ENCODE measurements at regions not wholly inside any gene's neighbourhood (a gene's known extent, or its start where the extent isn't known, plus 50 kb on each side); places are given as distances from the start of the nearest gene placed in this dataset.

- H3K9ac ChIP-seq (ENCODE audit: low read length), result no peak overlapping the region
- H3K4me1 ChIP-seq (ENCODE audit: insufficient read depth, low read length, severe bottlenecking), result no peaks in the 10 kb centered on the region
- no peaks in the 10 kb centered on the region for H3K9me3 ChIP-seq (ENCODE audit: low read length)
- no peaks in the 10 kb centered on the region for H3F3A ChIP-seq (ENCODE audit: insufficient read depth, low read length)
- H3K27ac ChIP-seq (ENCODE audit: low read depth, low read length, poor library complexity, severe bottlenecking), result no peak overlapping the region
- H3K27me3 ChIP-seq (ENCODE audit: insufficient read depth, low read length), result no peaks in the 10 kb centered on the region
- TF ChIP-seq, protein P1, sequence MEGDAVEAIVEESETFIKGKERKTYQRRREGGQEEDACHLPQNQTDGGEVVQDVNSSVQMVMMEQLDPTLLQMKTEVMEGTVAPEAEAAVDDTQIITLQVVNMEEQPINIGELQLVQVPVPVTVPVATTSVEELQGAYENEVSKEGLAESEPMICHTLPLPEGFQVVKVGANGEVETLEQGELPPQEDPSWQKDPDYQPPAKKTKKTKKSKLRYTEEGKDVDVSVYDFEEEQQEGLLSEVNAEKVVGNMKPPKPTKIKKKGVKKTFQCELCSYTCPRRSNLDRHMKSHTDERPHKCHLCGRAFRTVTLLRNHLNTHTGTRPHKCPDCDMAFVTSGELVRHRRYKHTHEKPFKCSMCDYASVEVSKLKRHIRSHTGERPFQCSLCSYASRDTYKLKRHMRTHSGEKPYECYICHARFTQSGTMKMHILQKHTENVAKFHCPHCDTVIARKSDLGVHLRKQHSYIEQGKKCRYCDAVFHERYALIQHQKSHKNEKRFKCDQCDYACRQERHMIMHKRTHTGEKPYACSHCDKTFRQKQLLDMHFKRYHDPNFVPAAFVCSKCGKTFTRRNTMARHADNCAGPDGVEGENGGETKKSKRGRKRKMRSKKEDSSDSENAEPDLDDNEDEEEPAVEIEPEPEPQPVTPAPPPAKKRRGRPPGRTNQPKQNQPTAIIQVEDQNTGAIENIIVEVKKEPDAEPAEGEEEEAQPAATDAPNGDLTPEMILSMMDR (IDR thresholded peaks at IDR 0.05; ENCODE audit: low read length), result no peak
- TF ChIP-seq EZH2 (IDR thresholded peaks at IDR 0.05; ENCODE audit: borderline replicate concordance, low read length), result no peak
- H3K36me3 ChIP-seq (ENCODE audit: insufficient read depth, low read length), result no peaks in the 10 kb centered on the region
- H3K4me2 ChIP-seq (ENCODE audit: low read length), result no peak overlapping the region
- H3K79me2 ChIP-seq (ENCODE audit: insufficient read depth, low read length), result no peaks in the 10 kb centered on the region
- H4K20me1 ChIP-seq (ENCODE audit: insufficient read depth, low read length), result no peaks in the 10 kb centered on the region
- no peak overlapping the region for H3K4me3 ChIP-seq (ENCODE audit: low read depth, low read length, poor library complexity, severe bottlenecking)
- no peak overlapping the region for H2AFZ ChIP-seq (ENCODE audit: low read length)
- no peaks in the 10 kb centered on the region for H3K9me2 ChIP-seq (ENCODE audit: low read depth, low read length)
Measured at GRCh38 chr15:39406485-39406884, 174.4 kb upstream of the THBS1 start.

DNA sequence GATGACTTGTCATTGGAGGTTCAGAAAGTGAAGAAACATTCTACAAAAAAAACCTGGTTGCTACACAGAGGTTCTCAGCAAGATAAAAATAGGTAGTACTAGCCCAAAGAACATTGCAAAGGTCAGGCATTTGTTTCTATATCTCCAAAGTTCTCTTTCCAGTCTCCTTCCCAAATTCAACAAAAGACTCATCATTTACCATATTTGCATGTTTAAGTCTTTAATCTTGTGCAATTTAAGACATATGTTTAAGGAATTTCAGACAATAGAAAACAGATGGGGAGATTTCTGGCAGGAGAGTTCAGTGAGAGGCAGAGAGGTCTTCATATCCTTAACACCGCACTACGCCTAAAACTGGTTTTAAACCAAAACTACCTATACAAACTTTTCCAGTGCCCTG is 173.8 kb upstream of the THBS1 start:
- TF ChIP-seq, protein P1 (IDR thresholded peaks at IDR 0.05; ENCODE audit: low read length), result no peak
- TF ChIP-seq EZH2 (IDR thresholded peaks at IDR 0.05; ENCODE audit: borderline replicate concordance, low read length), result no peak
- H3K36me3 ChIP-seq (ENCODE audit: insufficient read depth, low read length), result no peaks in the 10 kb centered on the region
- H2AFZ ChIP-seq (ENCODE audit: low read length), result no peak overlapping the region
- H3F3A ChIP-seq (ENCODE audit: insufficient read depth, low read length), result no peaks in the 10 kb centered on the region
- H3K4me2 ChIP-seq (ENCODE audit: low read length), result no peak overlapping the region
- H4K20me1 ChIP-seq (ENCODE audit: insufficient read depth, low read length), result no peaks in the 10 kb centered on the region
- no peaks in the 10 kb centered on the region for H3K9me3 ChIP-seq (ENCODE audit: low read length)
- H3K27me3 ChIP-seq (ENCODE audit: insufficient read depth, low read length), result no peaks in the 10 kb centered on the region
- H3K4me1 ChIP-seq (ENCODE audit: insufficient read depth, low read length, severe bottlenecking), result no peaks in the 10 kb centered on the region
- no peak overlapping the region for H3K27ac ChIP-seq (ENCODE audit: low read depth, low read length, poor library complexity, severe bottlenecking)
- no peak overlapping the region for H3K4me3 ChIP-seq (ENCODE audit: low read depth, low read length, poor library complexity, severe bottlenecking)
- H3K9ac ChIP-seq (ENCODE audit: low read length), result no peak overlapping the region
- H3K79me2 ChIP-seq (ENCODE audit: insufficient read depth, low read length), result no peaks in the 10 kb centered on the region
- H3K9me2 ChIP-seq (ENCODE audit: low read depth, low read length), result no peaks in the 10 kb centered on the region

- H3K79me2 ChIP-seq (ENCODE audit: insufficient read depth, low read length), result no peaks in the 10 kb centered on the region
- no peaks in the 10 kb centered on the region for H3F3A ChIP-seq (ENCODE audit: insufficient read depth, low read length)
- no peaks in the 10 kb centered on the region for H3K27me3 ChIP-seq (ENCODE audit: insufficient read depth, low read length)
- no peak overlapping the region for H3K4me3 ChIP-seq (ENCODE audit: low read depth, low read length, poor library complexity, severe bottlenecking)
- TF ChIP-seq, protein P1 (IDR thresholded peaks at IDR 0.05; ENCODE audit: low read length), result no peak
- TF ChIP-seq EZH2 (IDR thresholded peaks at IDR 0.05; ENCODE audit: borderline replicate concordance, low read length), result no peak
- no peak overlapping the region for H3K27ac ChIP-seq (ENCODE audit: low read depth, low read length, poor library complexity, severe bottlenecking)
- no peak overlapping the region for H3K4me2 ChIP-seq (ENCODE audit: low read length)
- H3K4me1 ChIP-seq (ENCODE audit: insufficient read depth, low read length, severe bottlenecking), result no peaks in the 10 kb centered on the region
- H3K9me3 ChIP-seq (ENCODE audit: low read length), result no peaks in the 10 kb centered on the region
- H3K36me3 ChIP-seq (ENCODE audit: insufficient read depth, low read length), result no peaks in the 10 kb centered on the region
- no peak overlapping the region for H3K9ac ChIP-seq (ENCODE audit: low read length)
- no peak overlapping the region for H2AFZ ChIP-seq (ENCODE audit: low read length)
- H4K20me1 ChIP-seq (ENCODE audit: insufficient read depth, low read length), result no peaks in the 10 kb centered on the region
- no peaks in the 10 kb centered on the region for H3K9me2 ChIP-seq (ENCODE audit: low read depth, low read length)
Measured at GRCh38 chr15:39409876-39410530, 170.9 kb upstream of the THBS1 start.
